CD4-positive, alpha-beta T cell treated with Interferon alpha-2 for 1 hour (primary cell): ENCODE measurements at regions not wholly inside any gene's neighbourhood (a gene's known extent, or its start where the extent isn't known, plus 50 kb on each side); places are given as distances from the start of the nearest gene placed in this dataset.
"Not testable (repeated sequence)": the region's sequence is repeated elsewhere in the genome, so short reads cannot be mapped to it uniquely, and the experiment has no call there.

Experiments
- DNase-seq, 2 donors: peaks; one replicate each; pipeline ENCODE4 v3.0.0-alpha.2; 2020 to 2022

- DNase-seq: not testable (repeated sequence)
Measured at GRCh38 chr7:35853194-35853593, 52.3 kb downstream of the SEPTIN7 start.

- no peak for DNase-seq
Measured at GRCh38 chr7:35854311-35854710, 53.5 kb downstream of the SEPTIN7 start.

- no peak for DNase-seq
Measured at GRCh38 chr7:35856175-35856574, 55.3 kb downstream of the SEPTIN7 start.

- DNase-seq: no peak
Measured at GRCh38 chr7:35860664-35861063, 59.8 kb downstream of the SEPTIN7 start.

GRCh38 chr7:35865287-35865686 is 64.4 kb downstream of the SEPTIN7 start:
- DNase-seq: no peak

- DNase-seq: no peak
Measured at GRCh38 chr7:35866186-35866585, 65.3 kb downstream of the SEPTIN7 start.

GRCh38 chr7:35869117-35869516 is 68.3 kb downstream of the SEPTIN7 start:
- not testable (repeated sequence) for DNase-seq

GRCh38 chr7:35869810-35870209 is 69.0 kb downstream of the SEPTIN7 start:
- no peak for DNase-seq

- no peak for DNase-seq
Measured at GRCh38 chr7:35871856-35872255, 71.0 kb downstream of the SEPTIN7 start.

- no peak for DNase-seq
Measured at GRCh38 chr7:35874886-35875285, 74.0 kb downstream of the SEPTIN7 start.

- no peak for DNase-seq
Measured at GRCh38 chr7:35875292-35875691, 74.4 kb downstream of the SEPTIN7 start.

GRCh38 chr7:35878351-35878750 is 77.5 kb downstream of the SEPTIN7 start:
- no peak for DNase-seq

- DNase-seq: not testable (repeated sequence)
Measured at GRCh38 chr7:35887430-35887829, 86.6 kb downstream of the SEPTIN7 start.

GRCh38 chr7:35889001-35889400 is 88.1 kb downstream of the SEPTIN7 start:
- no peak for DNase-seq

GRCh38 chr7:35889870-35890269 is 89.0 kb downstream of the SEPTIN7 start:
- no peak for DNase-seq

- peak in 1 of 2 donors; percentile 0 for DNase-seq
Measured at GRCh38 chr7:35891004-35891830, 90.4 kb downstream of the SEPTIN7 start.

- no peak for DNase-seq
Measured at GRCh38 chr7:35893649-35894048, 92.8 kb downstream of the SEPTIN7 start.

GRCh38 chr7:35894721-35895120 is 93.9 kb downstream of the SEPTIN7 start:
- no peak for DNase-seq

GRCh38 chr7:35900651-35901050 is 99.8 kb downstream of the SEPTIN7 start:
- no peak for DNase-seq

- DNase-seq: no peak
Measured at GRCh38 chr7:35905555-35905954, 104.7 kb downstream of the SEPTIN7 start.

GRCh38 chr7:35906191-35906908 is 105.5 kb downstream of the SEPTIN7 start:
- peak; percentile 71 to 86 for DNase-seq

GRCh38 chr7:35908331-35909216 is 107.7 kb downstream of the SEPTIN7 start:
- no peak for DNase-seq

- no peak for DNase-seq
Measured at GRCh38 chr7:35909870-35910357, 109.1 kb downstream of the SEPTIN7 start.
